GM12801 (cell line): ENCODE measurements at regions not wholly inside any gene's neighbourhood (a gene's known extent, or its start where the extent isn't known, plus 50 kb on each side); places are given as distances from the start of the nearest gene placed in this dataset.

Experiments used
- CTCF ChIP-seq: IDR thresholded peaks from one replicate; pipeline ENCODE4 v1.5.1; 2011; ENCODE audit warnings: control low read depth; ENCODE audit not compliant: insufficient read length; ENCODE audit errors: extremely low read depth

DNA sequence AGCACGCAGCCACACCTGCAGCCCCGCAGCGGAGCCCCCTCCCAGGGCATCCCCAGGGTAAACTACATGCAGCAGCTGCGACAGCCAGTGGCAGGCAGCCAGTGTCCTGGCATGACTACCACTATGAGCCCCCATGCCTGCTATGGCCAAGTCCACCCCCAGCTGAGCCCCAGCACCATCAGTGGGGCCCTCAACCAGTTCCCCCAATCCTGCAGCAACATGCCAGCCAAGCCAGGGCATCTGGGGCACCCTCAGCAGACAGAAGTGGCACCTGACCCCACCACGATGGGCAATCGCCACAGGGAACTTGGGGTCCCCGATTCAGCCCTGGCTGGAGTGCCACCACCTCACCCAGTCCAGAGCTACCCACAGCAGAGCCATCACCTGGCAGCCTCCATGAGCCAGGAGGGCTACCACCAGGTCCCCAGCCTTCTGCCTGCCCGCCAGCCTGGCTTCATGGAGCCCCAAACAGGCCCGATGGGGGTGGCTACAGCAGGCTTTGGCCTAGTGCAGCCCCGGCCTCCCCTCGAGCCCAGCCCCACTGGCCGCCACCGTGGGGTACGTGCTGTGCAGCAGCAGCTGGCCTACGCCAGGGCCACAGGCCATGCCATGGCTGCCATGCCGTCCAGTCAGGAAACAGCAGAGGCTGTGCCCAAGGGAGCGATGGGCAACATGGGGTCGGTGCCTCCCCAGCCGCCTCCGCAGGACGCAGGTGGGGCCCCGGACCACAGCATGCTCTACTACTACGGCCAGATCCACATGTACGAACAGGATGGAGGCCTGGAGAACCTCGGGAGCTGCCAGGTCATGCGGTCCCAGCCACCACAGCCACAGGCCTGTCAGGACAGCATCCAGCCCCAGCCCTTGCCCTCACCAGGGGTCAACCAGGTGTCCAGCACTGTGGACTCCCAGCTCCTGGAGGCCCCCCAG lies 254.1 kb downstream of the GLI2 start:
- TF ChIP-seq CTCF: no peak

DNA sequence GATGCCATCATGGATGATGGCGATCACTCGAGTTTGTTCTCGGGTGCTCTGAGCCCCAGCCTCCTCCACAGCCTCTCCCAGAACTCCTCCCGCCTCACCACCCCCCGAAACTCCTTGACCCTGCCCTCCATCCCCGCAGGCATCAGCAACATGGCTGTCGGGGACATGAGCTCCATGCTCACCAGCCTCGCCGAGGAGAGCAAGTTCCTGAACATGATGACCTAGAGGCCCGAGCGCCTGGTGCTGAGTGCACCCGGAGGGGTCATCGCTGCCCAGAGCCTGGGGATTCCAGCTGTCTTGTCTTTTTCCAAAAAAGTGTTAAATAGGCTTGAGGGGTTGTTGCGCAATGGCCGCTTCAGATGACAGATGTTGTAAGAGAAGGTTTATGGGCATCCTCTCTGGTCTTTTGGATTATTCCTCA lies 254.8 kb downstream of the GLI2 start:
- TF ChIP-seq CTCF: no peak

DNA sequence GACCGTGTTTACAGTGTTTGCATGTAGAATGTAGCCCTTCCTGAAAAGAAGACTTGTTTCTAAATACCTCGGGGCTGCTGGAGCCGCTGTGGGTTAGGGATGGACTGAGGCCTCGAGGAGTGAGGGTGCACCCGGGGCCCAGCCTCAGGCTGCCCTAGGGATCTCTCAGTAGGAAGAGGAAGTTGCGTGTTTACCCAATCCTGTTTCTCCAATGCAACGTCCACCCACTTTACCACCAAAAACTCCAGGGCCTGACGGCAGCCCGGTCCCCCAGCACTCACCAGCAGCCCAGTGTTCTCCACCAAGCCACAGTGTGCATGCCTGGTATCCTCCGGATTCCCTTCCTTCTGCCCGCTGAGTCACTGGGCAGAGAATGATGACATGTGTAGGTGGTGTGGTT lies 255.8 kb downstream of the GLI2 start:
- TF ChIP-seq CTCF: no peak

GRCh38 chr2:120992791-120993555 lies 257.3 kb downstream of the GLI2 start:
- TF ChIP-seq CTCF: no peak

- no peak for TF ChIP-seq CTCF
Observed at GRCh38 chr2:120993661-120994060, 258.0 kb downstream of the GLI2 start.

GRCh38 chr2:120994301-120994995 lies 258.8 kb downstream of the GLI2 start:
- TF ChIP-seq CTCF: no peak

DNA sequence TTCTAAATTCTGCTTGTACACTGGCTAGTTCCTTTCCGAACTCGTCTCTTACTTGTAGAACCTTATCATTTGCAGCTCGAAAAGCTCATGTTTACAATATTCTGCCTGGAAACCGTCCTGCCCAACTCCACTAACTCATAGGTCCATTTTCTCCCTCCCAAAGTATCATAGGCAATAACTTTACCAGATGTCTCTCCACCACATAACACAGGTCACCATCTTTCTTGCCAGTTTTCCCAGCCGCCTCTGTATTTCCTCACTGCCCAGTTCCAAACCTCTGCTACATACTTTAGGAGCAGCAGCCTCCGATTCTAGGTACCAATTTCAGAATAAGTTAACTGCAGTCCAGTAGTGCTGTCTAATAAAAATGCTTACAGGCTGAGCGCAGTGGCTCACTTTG lies 259.5 kb downstream of the GLI2 start:
- no peak for TF ChIP-seq CTCF
